Activated B cell treated with CpG ODN at 0.5 μM for 24 hours (primary cell): ENCODE measurements at regions not wholly inside any gene's neighbourhood (a gene's known extent, or its start where the extent isn't known, plus 50 kb on each side); places are given as distances from the start of the nearest gene placed in this dataset.
"Not testable (repeated sequence)": the region's sequence is repeated elsewhere in the genome, so short reads cannot be mapped to it uniquely, and the experiment has no call there.

Source experiments
- ATAC-seq: fragments of 200-7000 bp; cut with Tn5 transposase; one replicate; pipeline ENCODE4 v1.10.0; 2021; ENCODE audit warnings: low read depth, mild to moderate bottlenecking, moderate library complexity
- CTCF ChIA-PET: fragments of 350-600 bp; sonication (Branson Sonifier 250); formaldehyde crosslinking; loops from one replicate; lab custom pipeline; 2021; ENCODE audit warnings: antibody characterized with exemption; lab: Charles Lee
- POLR2A ChIA-PET: fragments of 350-600 bp; sonication (Branson Sonifier 250); formaldehyde crosslinking; loops from one replicate; lab custom pipeline; 2021; ENCODE audit warnings: antibody characterized with exemption; lab: Charles Lee
- DNase-seq: peaks from one replicate; pipeline ENCODE4 v3.0.0; 2022
- H3K27ac Mint-ChIP-seq: one replicate; pipeline ENCODE4 v1.8.0; 2020; ENCODE audit warnings: mixed read lengths
- H3K27me3 Mint-ChIP-seq: one replicate; pipeline ENCODE4 v1.8.0; 2021; ENCODE audit warnings: mixed read lengths
- H3K36me3 Mint-ChIP-seq: one replicate; pipeline ENCODE4 v1.8.0; 2021; ENCODE audit warnings: low read depth, mixed read lengths
- H3K4me1 Mint-ChIP-seq: one replicate; pipeline ENCODE4 v1.8.0; 2021; ENCODE audit warnings: mixed read lengths
- H3K4me3 Mint-ChIP-seq: one replicate; pipeline ENCODE4 v1.8.0; 2020; ENCODE audit warnings: mild to moderate bottlenecking, mixed read lengths
- H3K9me3 Mint-ChIP-seq: one replicate; pipeline ENCODE4 v1.8.0; 2020; ENCODE audit warnings: mixed read lengths
- intact Hi-C: fragments of 100-400 bp; cut with micrococcal nuclease; formaldehyde crosslinking; loops from one replicate; pipeline ENCODE4 v1.15.1; 2024
- TF ChIP-seq, protein P1 (sequence below): fragments of 200-600 bp; IDR thresholded peaks from one replicate; pipeline ENCODE4 v1.8.0; 2022; ENCODE audit warnings: antibody characterized with exemption, mild to moderate bottlenecking

DNA sequence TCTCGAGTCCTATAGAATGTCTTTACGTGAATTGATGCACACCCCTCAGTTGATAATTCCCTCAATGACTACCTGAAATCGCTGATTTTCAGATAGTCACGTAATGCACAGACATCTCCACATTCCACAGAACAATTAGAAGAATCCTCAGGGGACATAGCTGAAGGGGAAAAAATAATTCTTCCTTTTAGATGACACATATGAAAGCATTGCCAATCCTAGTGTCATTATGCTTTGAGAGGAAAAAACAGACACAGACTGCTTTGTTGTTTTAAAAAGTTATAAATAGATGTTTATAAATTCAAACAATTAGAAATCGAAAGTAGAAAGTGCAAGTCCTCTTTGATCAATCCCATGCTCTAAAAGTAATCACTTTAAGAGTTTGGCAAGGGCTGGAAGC is 100.6 kb upstream of the FN1 start:
- Mint-ChIP-seq H3K27ac (no peak overlapping the region), H3K36me3 (no peaks in the 10 kb centered on the region), H3K4me3 (no peak overlapping the region), H3K27me3 (peaks cover 2% of the 10 kb centered on the region), H3K4me1 (no peaks in the 10 kb centered on the region), H3K9me3 (peaks cover 4% of the 10 kb centered on the region)
- no peak for ATAC-seq
- no peak for DNase-seq
- ChIA-PET POLR2A (no interaction called here), CTCF (no interaction called here)
- TF ChIP-seq, protein P1, sequence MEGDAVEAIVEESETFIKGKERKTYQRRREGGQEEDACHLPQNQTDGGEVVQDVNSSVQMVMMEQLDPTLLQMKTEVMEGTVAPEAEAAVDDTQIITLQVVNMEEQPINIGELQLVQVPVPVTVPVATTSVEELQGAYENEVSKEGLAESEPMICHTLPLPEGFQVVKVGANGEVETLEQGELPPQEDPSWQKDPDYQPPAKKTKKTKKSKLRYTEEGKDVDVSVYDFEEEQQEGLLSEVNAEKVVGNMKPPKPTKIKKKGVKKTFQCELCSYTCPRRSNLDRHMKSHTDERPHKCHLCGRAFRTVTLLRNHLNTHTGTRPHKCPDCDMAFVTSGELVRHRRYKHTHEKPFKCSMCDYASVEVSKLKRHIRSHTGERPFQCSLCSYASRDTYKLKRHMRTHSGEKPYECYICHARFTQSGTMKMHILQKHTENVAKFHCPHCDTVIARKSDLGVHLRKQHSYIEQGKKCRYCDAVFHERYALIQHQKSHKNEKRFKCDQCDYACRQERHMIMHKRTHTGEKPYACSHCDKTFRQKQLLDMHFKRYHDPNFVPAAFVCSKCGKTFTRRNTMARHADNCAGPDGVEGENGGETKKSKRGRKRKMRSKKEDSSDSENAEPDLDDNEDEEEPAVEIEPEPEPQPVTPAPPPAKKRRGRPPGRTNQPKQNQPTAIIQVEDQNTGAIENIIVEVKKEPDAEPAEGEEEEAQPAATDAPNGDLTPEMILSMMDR, result no peak
- intact Hi-C loops, result no loop called here

DNA sequence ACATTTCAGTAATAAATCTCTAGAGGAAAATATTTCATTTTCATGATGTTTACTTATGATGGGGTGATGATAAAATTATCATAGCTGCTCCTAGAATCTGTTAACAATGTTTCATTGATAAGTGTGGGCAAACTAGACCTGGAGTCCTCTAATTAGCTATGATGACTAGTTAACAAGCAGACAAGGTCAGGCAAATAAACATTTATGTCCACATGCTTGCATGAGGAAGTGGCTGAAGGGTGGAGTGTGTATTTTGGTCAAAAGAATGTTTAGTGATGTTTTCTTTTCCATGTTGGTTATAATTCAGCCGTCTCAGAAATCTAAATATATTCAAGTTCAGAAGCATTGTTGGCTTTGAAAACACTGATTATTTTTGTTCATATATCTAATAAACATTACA is 99.9 kb upstream of the FN1 start:
- peaks cover 2% of the 10 kb centered on the region for H3K27me3 Mint-ChIP-seq
- H3K4me1 Mint-ChIP-seq, result no peaks in the 10 kb centered on the region
- intact Hi-C loops, result no loop called here
- POLR2A ChIA-PET, result no interaction called here
- peaks cover 4% of the 10 kb centered on the region for H3K9me3 Mint-ChIP-seq
- no peaks in the 10 kb centered on the region for H3K36me3 Mint-ChIP-seq
- H3K27ac Mint-ChIP-seq, result no peak overlapping the region
- DNase-seq (no peak), ATAC-seq (no peak)
- CTCF ChIA-PET, result no interaction called here
- TF ChIP-seq, protein P1, result no peak
- H3K4me3 Mint-ChIP-seq, result no peak overlapping the region

DNA sequence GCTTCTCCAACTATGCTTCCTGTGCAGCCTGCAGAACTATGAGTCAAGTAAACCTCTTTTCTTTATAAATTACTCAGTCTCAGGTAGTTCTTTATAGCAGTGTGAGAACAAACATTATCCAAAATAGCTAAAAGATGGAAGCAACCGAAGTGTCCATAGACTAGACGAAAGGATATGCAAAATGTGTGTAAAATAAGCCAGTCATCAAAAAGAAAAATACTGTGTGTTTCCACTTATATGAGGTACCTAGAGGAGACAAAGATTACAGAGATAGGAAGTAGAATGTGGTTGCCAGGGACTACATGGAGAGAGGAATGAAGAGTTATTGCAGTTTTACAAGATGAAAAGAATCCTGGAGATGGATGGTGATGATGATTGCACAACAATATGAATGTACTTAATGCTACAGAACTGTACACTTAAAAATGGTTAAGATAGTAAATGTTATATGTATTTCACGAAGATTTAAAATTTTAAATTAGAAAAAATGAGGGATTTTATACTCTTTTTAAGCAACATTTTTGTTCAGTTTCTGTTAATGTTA is 99.3 kb upstream of the FN1 start:
- Mint-ChIP-seq H3K9me3 (peaks cover 4% of the 10 kb centered on the region), H3K36me3 (no peaks in the 10 kb centered on the region), H3K27me3 (peaks cover 2% of the 10 kb centered on the region), H3K4me3 (no peak overlapping the region), H3K4me1 (no peaks in the 10 kb centered on the region), H3K27ac (no peak overlapping the region)
- intact Hi-C loops, result no loop called here
- CTCF ChIA-PET, result no interaction called here
- no peak for DNase-seq
- POLR2A ChIA-PET, result no interaction called here
- ATAC-seq, result no peak
- TF ChIP-seq, protein P1, result no peak

DNA sequence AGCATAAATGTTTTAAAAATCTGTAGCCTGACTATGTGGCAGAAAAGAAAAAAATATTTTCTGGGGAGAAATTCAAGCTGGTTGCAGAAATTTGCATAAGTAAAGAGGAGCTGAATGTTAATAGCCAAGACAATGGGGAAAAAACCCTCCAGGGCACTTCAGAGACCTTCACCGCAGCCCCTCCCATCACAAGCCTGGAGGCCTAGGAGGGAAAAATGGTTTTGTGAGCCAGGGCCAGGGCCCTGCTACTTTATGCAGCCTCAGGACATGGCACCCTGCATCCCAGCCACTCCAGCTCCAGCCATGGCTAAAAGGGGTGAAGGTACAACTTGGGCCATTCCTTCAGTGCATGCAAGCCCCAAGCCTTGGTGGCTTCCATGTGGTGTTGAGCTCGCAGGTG is 97.8 kb upstream of the FN1 start:
- intact Hi-C loops, CTCF ChIA-PET, H3K27me3 Mint-ChIP-seq, H3K36me3 Mint-ChIP-seq, ATAC-seq, H3K9me3 Mint-ChIP-seq, DNase-seq, H3K4me3 Mint-ChIP-seq, H3K4me1 Mint-ChIP-seq, H3K27ac Mint-ChIP-seq, POLR2A ChIA-PET: not testable (repeated sequence)

DNA sequence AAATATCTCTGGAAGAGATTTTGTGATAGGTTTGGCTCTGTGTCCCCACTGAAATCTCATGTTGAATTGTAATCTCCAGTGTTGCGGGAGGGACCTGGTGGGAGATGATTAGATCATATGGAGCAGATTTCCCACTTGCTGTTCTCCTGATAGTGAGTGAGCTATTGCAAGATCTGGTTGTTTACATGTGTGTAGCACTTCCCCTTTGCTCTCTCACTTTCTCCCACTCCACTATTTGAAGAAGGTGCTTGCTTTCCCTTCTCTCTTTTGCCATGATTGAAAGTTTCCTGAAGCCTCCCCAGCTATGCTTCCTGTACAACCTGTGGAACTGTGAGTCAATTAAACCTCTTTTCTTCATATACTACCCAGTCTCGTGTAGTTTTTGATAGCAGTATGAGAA is 97.0 kb upstream of the FN1 start:
- H3K36me3 Mint-ChIP-seq, result no peaks in the 10 kb centered on the region
- peaks cover 2% of the 10 kb centered on the region for H3K27me3 Mint-ChIP-seq
- no peak overlapping the region for H3K27ac Mint-ChIP-seq
- H3K4me3 Mint-ChIP-seq, result no peak overlapping the region
- no peak for DNase-seq
- intact Hi-C loops, result no loop called here
- peaks cover 4% of the 10 kb centered on the region for H3K9me3 Mint-ChIP-seq
- no peaks in the 10 kb centered on the region for H3K4me1 Mint-ChIP-seq
- POLR2A ChIA-PET, result no interaction called here
- CTCF ChIA-PET, result no interaction called here
- TF ChIP-seq, protein P1, result no peak
- ATAC-seq, result no peak

DNA sequence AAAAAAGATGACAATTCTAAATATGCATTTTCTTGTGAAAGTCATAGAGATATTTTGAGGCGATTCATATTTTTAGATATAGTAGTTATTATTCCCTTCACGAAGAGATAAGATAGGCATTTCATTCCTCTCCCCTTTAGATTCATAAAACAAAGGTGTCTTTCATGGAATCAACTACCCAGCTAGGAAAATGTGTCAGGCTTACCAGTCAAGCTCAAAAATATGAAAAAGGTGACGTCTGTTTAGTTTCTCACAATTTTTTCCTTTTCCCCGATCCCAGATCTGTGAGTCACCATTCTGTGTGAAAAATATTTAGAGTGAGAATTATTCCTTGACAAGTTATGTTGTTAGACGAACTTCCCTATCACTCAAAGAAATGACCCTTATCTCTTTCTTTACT is 95.4 kb upstream of the FN1 start:
- H3K4me1 Mint-ChIP-seq, result no peaks in the 10 kb centered on the region
- peaks cover 4% of the 10 kb centered on the region for H3K9me3 Mint-ChIP-seq
- ATAC-seq (no peak), DNase-seq (no peak)
- ChIA-PET POLR2A (no interaction called here), CTCF (no interaction called here)
- no peak overlapping the region for H3K27ac Mint-ChIP-seq
- H3K4me3 Mint-ChIP-seq, result no peak overlapping the region
- intact Hi-C loops, result no loop called here
- no peaks in the 10 kb centered on the region for H3K36me3 Mint-ChIP-seq
- H3K27me3 Mint-ChIP-seq, result no peaks in the 10 kb centered on the region
- TF ChIP-seq, protein P1, result no peak
